H1 (cell line): ENCODE measurements at regions not wholly inside any gene's neighbourhood (a gene's known extent, or its start where the extent isn't known, plus 50 kb on each side); places are given as distances from the start of the nearest gene placed in this dataset.

ENCODE experiments used
- CTCF ChIA-PET: fragments of 300-600 bp; sonication (Branson Sonifier 250); formaldehyde crosslinking; loops from one replicate; lab custom pipeline; 2021; ENCODE audit not compliant: partially characterized antibody; lab: Charles Lee
- POLR2A ChIA-PET: fragments of 300-600 bp; sonication (Branson Sonifier 250); formaldehyde crosslinking; loops from one replicate; lab custom pipeline; 2021; ENCODE audit warnings: inconsistent platforms; ENCODE audit not compliant: partially characterized antibody; lab: Charles Lee
- DNase-seq, 2 experiments: peaks; one replicate each; pipeline versions ENCODE4 v3.0.0 to v3.0.0-alpha.2; 2010 to 2022; ENCODE audit warnings: low spot score in 2 of 2, low read depth in 1 of 2, mixed read lengths in 1 of 2
- FAIRE-seq: peaks from 2 replicates; lab custom pipeline; 2011; peaks lifted over from hg19 to GRCh38; lab: Jason Lieb, UNC
- H2AFZ ChIP-seq: 2 replicates; pipeline ENCODE4 v1.8.1; 2012; ENCODE audit warnings: low read length, inconsistent platforms
- H2AK5ac ChIP-seq: 2 replicates; pipeline ENCODE4 v1.6.1; 2013; ENCODE audit warnings: low read depth, low read length
- H2BK120ac ChIP-seq: replicated peaks from 2 replicates; pipeline ENCODE3; 2013; ENCODE audit warnings: low read depth, low read length, inconsistent platforms
- H2BK12ac ChIP-seq: 2 replicates; pipeline ENCODE4 v1.6.1; 2013; ENCODE audit warnings: low read depth, low read length
- H2BK15ac ChIP-seq: 2 replicates; pipeline ENCODE4 v1.6.1; 2013; ENCODE audit warnings: low read length
- H2BK20ac ChIP-seq: 2 replicates; pipeline ENCODE4 v1.6.1; 2013; ENCODE audit warnings: low read length
- H2BK5ac ChIP-seq: 2 replicates; pipeline ENCODE4 v1.6.1; 2013; ENCODE audit warnings: low read depth, low read length
- H3K14ac ChIP-seq: 2 replicates; pipeline ENCODE4 v1.6.1; 2013; ENCODE audit warnings: inconsistent platforms; ENCODE audit not compliant: insufficient read length
- H3K18ac ChIP-seq: 2 replicates; pipeline ENCODE4 v1.6.1; 2013; ENCODE audit warnings: low read length; ENCODE audit errors: extremely low read depth
- H3K23ac ChIP-seq: 2 replicates; pipeline ENCODE4 v1.6.1; 2013; ENCODE audit warnings: inconsistent platforms; ENCODE audit not compliant: insufficient read length
- H3K23me2 ChIP-seq: 2 replicates; pipeline ENCODE4 v1.6.1; 2013; ENCODE audit warnings: low read depth, low read length
- H3K27ac ChIP-seq: 2 replicates; pipeline ENCODE4 v1.6.1; 2011; ENCODE audit warnings: low read depth, low read length, inconsistent platforms
- H3K27me3 ChIP-seq, 4 experiments: replicated peaks in 1 of 4; 1 replicate in 1 of 4; 2 replicates in 3 of 4; pipeline versions ENCODE4 v1.6.1 to v1.8.1; 2011 to 2013; ENCODE audit warnings: low read length in 3 of 4, mild to moderate bottlenecking in 3 of 4, inconsistent platforms in 2 of 4, mixed read lengths in 2 of 4, moderate library complexity in 1 of 4; ENCODE audit not compliant: control insufficient read depth in 3 of 4, insufficient read depth in 3 of 4; ENCODE audit errors: extremely low read depth in 1 of 4
- H3K36me3 ChIP-seq, 4 experiments: 2 replicates each; pipeline versions ENCODE4 v1.6.1 to v1.8.1; 2011 to 2013; ENCODE audit warnings: mild to moderate bottlenecking in 4 of 4, low read length in 3 of 4, moderate library complexity in 2 of 4, control low read depth in 1 of 4, inconsistent platforms in 1 of 4; ENCODE audit not compliant: insufficient read depth in 4 of 4, control insufficient read depth in 2 of 4
- H3K4ac ChIP-seq: replicated peaks from 2 replicates; pipeline ENCODE3; 2013; ENCODE audit warnings: low read length, low read depth, mixed read lengths, inconsistent platforms; ENCODE audit not compliant: insufficient read length
- H3K4me1 ChIP-seq, 4 experiments: replicated peaks in 1 of 4; 1 replicate in 1 of 4; 2 replicates in 3 of 4; pipeline versions ENCODE4 v1.6.1 to v1.8.1; 2011 to 2013; ENCODE audit warnings: low read length in 3 of 4, inconsistent platforms in 2 of 4, mixed read lengths in 1 of 4; ENCODE audit not compliant: insufficient read depth in 4 of 4, control insufficient read depth in 3 of 4
- H3K4me2 ChIP-seq, 2 experiments: 2 replicates each; pipeline versions ENCODE4 v1.6.1 to v1.8.1; 2011 to 2013; ENCODE audit warnings: low read depth in 2 of 2, low read length in 2 of 2, control low read depth in 1 of 2, inconsistent platforms in 1 of 2, mild to moderate bottlenecking in 1 of 2; ENCODE audit not compliant: insufficient read depth in 1 of 2
- H3K4me3 ChIP-seq, 4 experiments: fragments of 200-600, 300-600 bp in 1 of 4; sonication (generic), shearing (Covaris generic), sonication (Bioruptor Twin) in 1 of 4; 2 replicates each; pipeline versions ENCODE4 v1.5.1 to v1.8.1; 2011 to 2016; ENCODE audit warnings: low read length in 4 of 4, low read depth in 3 of 4, control low read depth in 2 of 4, inconsistent platforms in 2 of 4, mild to moderate bottlenecking in 2 of 4, mixed read lengths in 1 of 4, moderate library complexity in 1 of 4; ENCODE audit not compliant: insufficient read depth in 2 of 4; ENCODE audit errors: extremely low read depth in 1 of 4
- H3K56ac ChIP-seq: replicated peaks from 2 replicates; pipeline ENCODE3; 2013; ENCODE audit warnings: low read depth, mild to moderate bottlenecking, mixed read lengths, low read length, inconsistent platforms; ENCODE audit not compliant: insufficient read length
- H3K79me1 ChIP-seq: 2 replicates; pipeline ENCODE4 v1.6.1; 2013; ENCODE audit warnings: low read depth, low read length, control low read depth
- H3K79me2 ChIP-seq, 2 experiments: 2 replicates each; pipeline versions ENCODE4 v1.6.1 to v1.8.1; 2012 to 2013; ENCODE audit warnings: low read length in 2 of 2, mild to moderate bottlenecking in 2 of 2, inconsistent platforms in 1 of 2; ENCODE audit not compliant: insufficient read depth in 2 of 2, control insufficient read depth in 1 of 2
- H3K9ac ChIP-seq, 4 experiments: replicated peaks in 1 of 4; 1 replicate in 1 of 4; 2 replicates in 3 of 4; pipeline versions ENCODE4 v1.6.1 to v1.8.1; 2011 to 2013; ENCODE audit warnings: low read depth in 3 of 4, low read length in 3 of 4, control low read depth in 2 of 4, mild to moderate bottlenecking in 2 of 4, moderate library complexity in 2 of 4, inconsistent platforms in 1 of 4; ENCODE audit errors: extremely low read depth in 1 of 4
- H3K9me3 ChIP-seq, 2 experiments: 2 replicates each; pipeline versions ENCODE4 v1.6.1 to v1.8.1; 2012 to 2013; ENCODE audit warnings: mild to moderate bottlenecking in 2 of 2, moderate library complexity in 2 of 2, control low read depth in 1 of 2, inconsistent platforms in 1 of 2, low read depth in 1 of 2, low read length in 1 of 2, mixed read lengths in 1 of 2; ENCODE audit not compliant: insufficient read depth in 2 of 2
- H4K20me1 ChIP-seq, 2 experiments: replicated peaks in 1 of 2; 2 replicates each; pipeline versions ENCODE3 to v1.8.1; 2011 to 2013; ENCODE audit warnings: inconsistent platforms in 2 of 2, low read length in 2 of 2, mild to moderate bottlenecking in 1 of 2; ENCODE audit not compliant: insufficient read depth in 2 of 2, control insufficient read depth in 1 of 2
- H4K5ac ChIP-seq: 2 replicates; pipeline ENCODE4 v1.6.1; 2013; ENCODE audit warnings: low read length, low read depth, mixed read lengths, inconsistent platforms; ENCODE audit not compliant: insufficient read length
- H4K8ac ChIP-seq: 2 replicates; pipeline ENCODE4 v1.8.0; 2013; ENCODE audit warnings: mild to moderate bottlenecking, moderate library complexity, low read length, inconsistent platforms; ENCODE audit not compliant: insufficient read depth; ENCODE audit errors: extremely low read depth
- H4K91ac ChIP-seq: replicated peaks from 2 replicates; pipeline ENCODE3; 2013; ENCODE audit warnings: low read length, mixed read lengths, inconsistent platforms; ENCODE audit not compliant: insufficient read length
- ASH2L ChIP-seq: fragments of 200-600, 300-600 bp; sonication (generic); IDR thresholded peaks from one replicate; pipeline ENCODE4 v1.7.1; 2017; ENCODE audit warnings: low read length
- JUN ChIP-seq: IDR thresholded peaks from 2 replicates; pipeline ENCODE4 v1.6.1; 2011; ENCODE audit warnings: low read depth, mild to moderate bottlenecking, improper control_type of control experiment, low read length
- KDM1A ChIP-seq: fragments of 200-600, 300-600 bp; sonication (generic); IDR thresholded peaks from 2 replicates; pipeline ENCODE4 v1.7.1; 2016; ENCODE audit warnings: mild to moderate bottlenecking, low read length, borderline replicate concordance
- MAFK ChIP-seq: IDR thresholded peaks from 2 replicates; pipeline ENCODE4 v1.6.1; 2012; ENCODE audit warnings: low read depth, mild to moderate bottlenecking, improper control_type of control experiment, low read length
- NANOG ChIP-seq: IDR thresholded peaks from 2 replicates; pipeline ENCODE4 v1.6.1; 2011; ENCODE audit warnings: low read length, low read depth, mild to moderate bottlenecking, inconsistent platforms; ENCODE audit not compliant: insufficient read depth, poor library complexity, severe bottlenecking
- RXRA ChIP-seq: IDR thresholded peaks from 2 replicates; pipeline ENCODE4 v1.6.1; 2011; ENCODE audit warnings: low read depth, mild to moderate bottlenecking, low read length, moderate library complexity; ENCODE audit not compliant: insufficient read depth
- SIN3A ChIP-seq, 2 experiments: IDR thresholded peaks in 1 of 2; conservative IDR thresholded peaks in 1 of 2; 2 replicates each; pipeline ENCODE4 v1.6.1; 2011 to 2012; ENCODE audit warnings: low read length in 2 of 2, improper control_type of control experiment in 1 of 2, low read depth in 1 of 2, mild to moderate bottlenecking in 1 of 2
- SP1 ChIP-seq: IDR thresholded peaks from 2 replicates; pipeline ENCODE4 v1.6.1; 2011; ENCODE audit warnings: low read depth, low read length
- TAF1 ChIP-seq: IDR thresholded peaks from 2 replicates; pipeline ENCODE4 v1.6.1; 2011; ENCODE audit warnings: mild to moderate bottlenecking, low read depth, low read length
- YY1 ChIP-seq: IDR thresholded peaks from 2 replicates; pipeline ENCODE4 v1.6.1; 2011; ENCODE audit warnings: low read depth, mild to moderate bottlenecking, low read length
- ZNF274 ChIP-seq: IDR thresholded peaks from 2 replicates; pipeline ENCODE4 v1.7.0; 2012; ENCODE audit warnings: low read length, borderline replicate concordance; ENCODE audit errors: extremely low read depth
- TF ChIP-seq, protein P1 (sequence below): IDR thresholded peaks from 2 replicates; pipeline ENCODE4 v1.6.1; 2011; ENCODE audit warnings: low read length, improper control_type of control experiment

DNA sequence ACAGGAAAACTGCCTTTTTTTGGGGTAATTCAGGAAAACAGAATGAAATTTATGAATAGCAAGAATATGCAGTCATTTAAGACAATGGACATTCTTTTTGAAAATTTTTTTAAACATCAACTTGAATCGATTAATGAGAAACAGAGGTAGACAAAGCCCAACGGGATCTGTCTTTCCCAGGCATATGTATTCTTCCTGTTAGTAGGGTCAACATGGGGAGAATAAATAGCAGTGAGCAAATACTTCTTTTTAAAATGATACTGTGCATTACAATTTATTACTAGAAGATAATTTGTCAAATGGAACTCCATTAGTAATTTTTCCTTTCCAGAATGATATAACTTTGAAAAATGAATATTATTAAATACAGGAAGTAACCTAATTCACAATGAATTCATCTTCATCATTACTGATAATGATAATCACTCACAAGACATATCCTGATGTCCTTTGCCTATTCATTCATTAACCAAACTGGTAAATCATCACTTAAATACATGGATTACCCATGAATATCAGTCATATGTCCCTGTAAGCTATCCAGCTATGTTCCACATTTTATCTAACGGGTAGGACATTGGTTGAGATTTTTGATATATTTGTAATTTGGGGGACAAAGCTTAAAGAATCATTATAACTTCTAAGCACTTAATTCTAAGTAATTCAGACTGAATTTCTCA, 209.2 kb upstream of the CDIN1 start (continued):
- no peak for TF ChIP-seq JUN

DNA sequence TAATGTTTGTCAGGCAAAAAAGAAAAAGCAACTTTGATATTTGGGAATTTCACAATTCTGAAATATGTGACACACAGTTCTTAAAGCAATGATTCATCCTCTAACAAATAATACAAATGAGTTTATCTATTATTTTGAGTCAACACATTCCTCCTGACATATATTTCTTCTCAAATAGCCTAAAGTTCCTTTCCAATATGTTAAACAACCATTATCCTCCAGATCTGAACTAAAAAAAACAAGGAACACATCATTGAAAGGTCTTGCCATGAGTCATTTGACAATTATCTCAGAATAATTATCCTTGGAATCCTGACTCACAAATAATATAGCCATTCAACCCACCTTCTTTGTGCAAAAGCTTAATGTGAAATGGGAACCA, 208.7 kb upstream of the CDIN1 start:
- H3K4me2 ChIP-seq = no peak overlapping the region
- H2AFZ ChIP-seq = no peak overlapping the region
- no peak overlapping the region for H4K91ac ChIP-seq
- no peak overlapping the region for H2BK15ac ChIP-seq
- no peaks in the 10 kb centered on the region for H3K9me3 ChIP-seq
- H2BK120ac ChIP-seq = no peak overlapping the region
- no peaks in the 10 kb centered on the region for H3K79me2 ChIP-seq
- no peaks in the 10 kb centered on the region for H3K27me3 ChIP-seq
- H2AK5ac ChIP-seq = no peak overlapping the region
- H4K8ac ChIP-seq = no peak overlapping the region
- H3K4me3 ChIP-seq = no peak overlapping the region
- no peak for DNase-seq
- H3K14ac ChIP-seq = no peak overlapping the region
- POLR2A ChIA-PET = no interaction called here
- CTCF ChIA-PET = no interaction called here
- no peak overlapping the region for H3K4ac ChIP-seq
- no peak overlapping the region for H3K9ac ChIP-seq
- no peak overlapping the region for H3K27ac ChIP-seq
- H3K23me2 ChIP-seq = no peaks in the 10 kb centered on the region
- H2BK5ac ChIP-seq = no peak overlapping the region
- H3K23ac ChIP-seq = no peak overlapping the region
- no peak for FAIRE-seq
- no peak overlapping the region for H2BK12ac ChIP-seq
- no peak overlapping the region for H2BK20ac ChIP-seq
- H3K79me1 ChIP-seq = no peaks in the 10 kb centered on the region
- no peak overlapping the region for H3K18ac ChIP-seq
- no peaks in the 10 kb centered on the region for H3K36me3 ChIP-seq
- no peak overlapping the region for H4K5ac ChIP-seq
- H4K20me1 ChIP-seq = no peaks in the 10 kb centered on the region
- H3K4me1 ChIP-seq = no peaks in the 10 kb centered on the region
- H3K56ac ChIP-seq = no peak overlapping the region
- no peak for TF ChIP-seq ZNF274
- no peak for TF ChIP-seq SIN3A (conservative IDR thresholded peaks at IDR 0.05 in 1 of 2, IDR thresholded peaks at IDR 0.05 in 1 of 2; ENCODE audit: low read depth in 1 of 2, low read length in 2 of 2)
- no peak for TF ChIP-seq YY1
- TF ChIP-seq, protein P1, sequence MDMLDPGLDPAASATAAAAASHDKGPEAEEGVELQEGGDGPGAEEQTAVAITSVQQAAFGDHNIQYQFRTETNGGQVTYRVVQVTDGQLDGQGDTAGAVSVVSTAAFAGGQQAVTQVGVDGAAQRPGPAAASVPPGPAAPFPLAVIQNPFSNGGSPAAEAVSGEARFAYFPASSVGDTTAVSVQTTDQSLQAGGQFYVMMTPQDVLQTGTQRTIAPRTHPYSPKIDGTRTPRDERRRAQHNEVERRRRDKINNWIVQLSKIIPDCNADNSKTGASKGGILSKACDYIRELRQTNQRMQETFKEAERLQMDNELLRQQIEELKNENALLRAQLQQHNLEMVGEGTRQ = no peak
- TF ChIP-seq NANOG = no peak
- no peak for TF ChIP-seq RXRA
- no peak for TF ChIP-seq TAF1
- TF ChIP-seq ASH2L = no peak
- TF ChIP-seq JUN = no peak
- no peak for TF ChIP-seq MAFK
- no peak for TF ChIP-seq SP1
- TF ChIP-seq KDM1A = no peak
